GM12864 (cell line): ENCODE measurements at regions not wholly inside any gene's neighbourhood (a gene's known extent, or its start where the extent isn't known, plus 50 kb on each side); places are given as distances from the start of the nearest gene placed in this dataset.

Experiments used
- DNase-seq: peaks from one replicate; pipeline ENCODE4 v3.0.0-alpha.2; 2011; ENCODE audit warnings: low read depth
- H3K4me3 ChIP-seq: 2 replicates; pipeline ENCODE4 v1.5.1; 2011; ENCODE audit warnings: mild to moderate bottlenecking, low read depth, low read length, control low read depth
- TF ChIP-seq, protein P1 (sequence below): IDR thresholded peaks from 2 replicates; pipeline ENCODE4 v1.5.1; 2011; ENCODE audit warnings: low read depth, mild to moderate bottlenecking, moderate library complexity, low read length, control low read depth, inconsistent platforms; ENCODE audit errors: missing control alignments

DNA sequence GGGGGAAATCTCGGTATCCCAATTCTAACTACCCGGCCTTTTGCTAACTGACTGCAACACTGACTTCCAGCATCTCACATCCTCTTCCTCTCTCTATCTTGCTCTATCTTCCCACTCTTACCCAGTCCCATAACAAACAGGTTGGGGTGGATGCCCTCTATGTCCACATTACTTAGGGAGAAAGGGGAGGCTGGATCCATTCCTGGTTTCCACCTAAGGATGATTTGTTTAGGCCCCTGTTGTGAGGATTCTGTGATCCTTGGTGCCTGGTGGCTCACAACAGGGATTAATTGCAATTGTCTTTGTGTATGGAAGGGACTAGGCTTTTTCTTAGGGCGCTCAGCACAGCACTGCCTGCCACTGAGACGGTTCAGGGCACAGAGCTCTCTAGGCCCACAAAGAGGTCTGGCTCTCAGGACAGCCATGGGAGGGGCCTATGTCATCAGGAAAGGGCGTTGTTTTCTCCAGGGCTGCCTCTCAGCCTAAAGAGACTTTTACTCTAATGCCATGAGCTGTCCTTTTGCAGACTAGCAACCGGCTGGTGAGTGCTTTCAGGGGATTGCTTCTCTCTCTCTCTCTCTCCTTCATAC is 612.1 kb upstream of the SALL1 start:
- TF ChIP-seq, protein P1, sequence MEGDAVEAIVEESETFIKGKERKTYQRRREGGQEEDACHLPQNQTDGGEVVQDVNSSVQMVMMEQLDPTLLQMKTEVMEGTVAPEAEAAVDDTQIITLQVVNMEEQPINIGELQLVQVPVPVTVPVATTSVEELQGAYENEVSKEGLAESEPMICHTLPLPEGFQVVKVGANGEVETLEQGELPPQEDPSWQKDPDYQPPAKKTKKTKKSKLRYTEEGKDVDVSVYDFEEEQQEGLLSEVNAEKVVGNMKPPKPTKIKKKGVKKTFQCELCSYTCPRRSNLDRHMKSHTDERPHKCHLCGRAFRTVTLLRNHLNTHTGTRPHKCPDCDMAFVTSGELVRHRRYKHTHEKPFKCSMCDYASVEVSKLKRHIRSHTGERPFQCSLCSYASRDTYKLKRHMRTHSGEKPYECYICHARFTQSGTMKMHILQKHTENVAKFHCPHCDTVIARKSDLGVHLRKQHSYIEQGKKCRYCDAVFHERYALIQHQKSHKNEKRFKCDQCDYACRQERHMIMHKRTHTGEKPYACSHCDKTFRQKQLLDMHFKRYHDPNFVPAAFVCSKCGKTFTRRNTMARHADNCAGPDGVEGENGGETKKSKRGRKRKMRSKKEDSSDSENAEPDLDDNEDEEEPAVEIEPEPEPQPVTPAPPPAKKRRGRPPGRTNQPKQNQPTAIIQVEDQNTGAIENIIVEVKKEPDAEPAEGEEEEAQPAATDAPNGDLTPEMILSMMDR, result no peak
- DNase-seq, result no peak
- H3K4me3 ChIP-seq, result no peak overlapping the region

DNA sequence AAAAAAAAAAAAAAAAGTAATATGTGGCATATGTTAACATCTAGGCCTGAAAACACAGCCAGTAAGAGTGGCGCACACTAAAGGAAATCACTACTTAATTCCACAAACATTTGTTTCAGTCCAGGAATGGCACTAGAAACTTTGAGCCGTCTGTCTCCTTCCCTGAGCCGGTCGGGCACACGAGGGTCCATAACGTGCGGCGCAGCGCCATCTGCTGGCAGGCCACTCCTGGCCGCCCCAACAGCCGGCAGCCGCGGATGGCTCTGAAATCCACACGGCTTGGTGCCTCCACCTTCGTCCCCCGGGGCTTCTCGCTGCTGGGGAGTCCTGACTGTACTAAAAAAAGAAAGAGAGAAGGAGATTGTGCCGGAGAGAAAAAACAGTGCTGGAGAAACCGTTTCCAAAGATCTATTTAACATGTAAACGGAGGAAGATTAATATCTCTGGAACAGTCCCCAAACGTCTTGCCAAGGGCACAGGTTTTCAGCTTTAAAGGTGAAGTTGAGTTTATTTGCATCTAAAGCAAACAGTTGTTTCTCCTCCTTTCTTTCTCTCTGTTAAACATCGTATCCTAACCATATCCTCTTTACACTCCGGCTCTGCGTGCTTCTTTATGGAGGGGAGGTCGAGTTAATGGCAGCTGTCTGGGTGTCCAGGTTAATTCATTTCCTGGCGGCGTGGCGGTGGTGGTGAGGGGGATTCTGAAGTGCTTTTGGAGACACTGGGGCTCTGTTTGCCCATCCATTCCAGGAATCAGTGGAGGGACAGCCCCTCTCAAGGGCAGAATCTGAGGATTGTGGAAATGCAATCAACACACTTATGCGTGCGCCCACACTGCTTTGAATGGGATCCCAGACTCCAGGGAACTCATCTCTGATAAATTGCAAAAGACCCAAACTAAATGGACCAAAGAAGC is 611.3 kb upstream of the SALL1 start:
- DNase-seq, result peak; percentile 5
- TF ChIP-seq, protein P1, result peak; percentile 90
- no peak overlapping the region for H3K4me3 ChIP-seq

DNA sequence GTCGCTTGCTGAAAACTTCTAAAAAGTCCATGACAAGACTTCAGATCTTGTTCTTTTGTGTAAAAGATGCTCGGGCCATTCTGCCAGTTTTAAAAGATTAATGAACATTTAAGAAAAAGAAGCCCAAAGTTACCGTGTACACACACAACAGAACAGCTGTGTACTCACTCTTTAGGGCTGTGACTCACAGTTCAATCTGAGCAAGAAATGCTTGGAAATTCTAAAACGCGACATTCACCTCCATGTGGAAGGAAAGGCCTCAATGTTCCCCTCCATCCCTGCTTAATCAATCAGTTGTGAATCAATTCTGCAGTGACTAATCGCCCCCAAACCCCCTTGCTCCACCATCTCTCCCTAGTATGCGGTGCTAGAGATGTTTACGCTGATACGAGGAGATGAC is 609.9 kb upstream of the SALL1 start:
- no peak overlapping the region for H3K4me3 ChIP-seq
- no peak for DNase-seq
- TF ChIP-seq, protein P1, result no peak

DNA sequence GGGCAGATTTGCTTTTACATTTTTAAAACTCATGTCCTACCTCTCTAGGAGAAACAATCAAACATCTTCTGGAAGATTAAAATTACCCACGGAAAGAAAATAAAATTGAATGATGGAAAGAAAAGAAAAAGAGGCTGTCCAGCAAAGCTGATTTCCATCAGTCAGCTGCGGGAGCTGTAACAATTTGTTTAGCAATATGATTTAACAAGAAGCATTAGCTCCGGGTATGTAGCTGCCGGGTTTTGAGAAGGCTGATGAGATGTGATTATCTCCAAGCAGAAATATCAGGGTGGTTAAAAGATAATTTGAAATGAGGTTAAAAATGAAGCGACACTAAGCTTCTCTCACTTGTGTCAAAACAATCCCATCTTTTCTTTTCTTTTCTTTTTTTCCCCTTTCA is 608.9 kb upstream of the SALL1 start:
- no peak for DNase-seq
- H3K4me3 ChIP-seq, result no peak overlapping the region
- TF ChIP-seq, protein P1, result no peak

DNA sequence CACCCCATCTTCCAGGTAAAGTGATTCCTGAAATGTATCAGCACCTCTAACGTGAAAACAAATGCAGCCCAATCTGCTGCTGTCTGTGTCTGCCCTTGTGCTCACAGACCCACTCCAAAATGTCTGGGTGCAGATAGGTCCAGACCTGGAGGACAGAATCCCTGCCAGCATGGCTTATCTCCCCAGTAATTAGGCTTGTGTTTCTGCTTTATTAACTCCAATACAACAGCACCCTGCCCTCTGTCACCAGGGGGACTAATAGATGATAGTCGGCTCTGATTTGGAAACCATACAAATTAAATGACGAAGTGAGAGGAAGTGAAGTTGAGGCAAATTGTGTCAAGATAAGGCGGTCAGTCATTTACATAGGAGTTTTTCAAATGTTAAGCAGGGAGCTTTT is 608.3 kb upstream of the SALL1 start:
- no peak overlapping the region for H3K4me3 ChIP-seq
- no peak for DNase-seq
- TF ChIP-seq, protein P1, result no peak

DNA sequence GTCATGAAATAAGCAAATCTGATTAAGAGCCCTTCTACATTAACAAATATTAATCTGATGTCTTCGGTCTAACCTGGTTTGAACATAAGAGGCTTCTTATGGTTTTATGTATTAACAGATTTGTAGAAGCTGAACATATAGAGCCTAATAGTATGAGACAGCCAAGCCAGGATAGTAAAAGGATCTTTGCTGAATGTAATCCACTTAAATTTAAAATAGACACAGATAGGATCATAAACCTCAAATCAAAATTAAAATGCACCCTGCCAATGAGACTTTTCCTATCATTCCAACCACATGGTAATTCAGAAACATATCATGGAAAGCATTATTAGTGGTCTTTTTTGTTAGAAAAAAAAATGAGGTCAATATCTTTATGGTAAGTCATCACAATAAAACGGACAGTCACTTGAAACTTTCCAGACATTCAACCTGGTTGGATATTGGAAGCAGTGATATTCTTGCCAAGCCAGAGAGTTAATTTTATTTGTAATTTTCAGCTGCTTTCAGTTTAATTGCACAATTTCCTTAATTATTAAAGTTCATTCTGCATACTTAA is 606.9 kb upstream of the SALL1 start:
- no peak for DNase-seq
- TF ChIP-seq, protein P1, result no peak

More for the DNA sequence above, 606.9 kb upstream of the SALL1 start:
- H3K4me3 ChIP-seq, result no peak overlapping the region
